SU-DHL-6 (cell line): ENCODE measurements at regions not wholly inside any gene's neighbourhood (a gene's known extent, or its start where the extent isn't known, plus 50 kb on each side); places are given as distances from the start of the nearest gene placed in this dataset.

Experiments used
- H2AFZ ChIP-seq: fragments of 200-600 bp; sonication (generic); 2 replicates; pipeline ENCODE4 v1.6.1; 2014; ENCODE audit warnings: low read depth, mild to moderate bottlenecking, moderate library complexity, mixed read lengths, antibody characterized with exemption, low read length; ENCODE audit not compliant: severe bottlenecking
- H3F3A ChIP-seq: fragments of 200-600 bp; shearing (Covaris generic); 2 replicates; pipeline ENCODE4 v1.6.0; 2016; ENCODE audit warnings: antibody characterized with exemption, mild to moderate bottlenecking; ENCODE audit not compliant: insufficient read depth
- H3K27ac ChIP-seq: fragments of 200-600 bp; sonication (generic); 2 replicates; pipeline ENCODE4 v1.5.1; 2016; ENCODE audit warnings: low read depth, mild to moderate bottlenecking, low read length, moderate library complexity, mixed read lengths
- H3K27me3 ChIP-seq: fragments of 200-600 bp; sonication (generic), shearing (Covaris generic); 2 replicates; pipeline ENCODE4 v1.6.0; 2014; ENCODE audit warnings: mild to moderate bottlenecking, low read length
- H3K36me3 ChIP-seq: fragments of 200-600 bp; sonication (generic); 2 replicates; pipeline ENCODE4 v1.6.1; 2014; ENCODE audit warnings: mild to moderate bottlenecking, low read length, mixed read lengths
- H3K4me2 ChIP-seq: fragments of 300-600, 200-600 bp; shearing (Covaris generic), sonication (generic); 2 replicates; pipeline ENCODE4 v1.6.0; 2014; ENCODE audit warnings: low read length, low read depth, mild to moderate bottlenecking; ENCODE audit not compliant: poor library complexity, severe bottlenecking
- H3K4me3 ChIP-seq: fragments of 200-600 bp; sonication (generic); 2 replicates; pipeline ENCODE4 v1.5.1; 2014; ENCODE audit warnings: antibody characterized with exemption, low read length, mild to moderate bottlenecking, mixed read lengths; ENCODE audit not compliant: insufficient read depth, poor library complexity, severe bottlenecking
- H3K79me2 ChIP-seq: fragments of 200-600 bp; sonication (generic); 2 replicates; pipeline ENCODE4 v1.6.1; 2014; ENCODE audit warnings: mild to moderate bottlenecking, low read length, moderate library complexity; ENCODE audit not compliant: insufficient read depth
- H3K9ac ChIP-seq: fragments of 200-600 bp; sonication (generic); 2 replicates; pipeline ENCODE4 v1.7.0; 2014; ENCODE audit warnings: mild to moderate bottlenecking, low read length
- H3K9me2 ChIP-seq: fragments of 200-600 bp; sonication (generic); replicated peaks from 2 replicates; pipeline ENCODE4 v1.6.1; 2014; ENCODE audit warnings: low read length; ENCODE audit not compliant: insufficient read depth
- H3K9me3 ChIP-seq: fragments of 200-600 bp; sonication (generic); 2 replicates; pipeline ENCODE4 v1.6.1; 2014; ENCODE audit warnings: low read length, mixed read lengths; ENCODE audit not compliant: insufficient read depth
- H4K20me1 ChIP-seq: fragments of 200-600 bp; sonication (generic); 2 replicates; pipeline ENCODE4 v1.6.1; 2014; ENCODE audit warnings: low read depth, mild to moderate bottlenecking, antibody characterized with exemption, low read length, moderate library complexity, mixed read lengths
- CTCF ChIP-seq: fragments of 200-600 bp; sonication (generic); IDR thresholded peaks from one replicate; pipeline ENCODE4 v1.5.1; 2017; ENCODE audit warnings: antibody characterized with exemption, mild to moderate bottlenecking, low read length, moderate library complexity; ENCODE audit not compliant: insufficient read depth, poor library complexity, severe bottlenecking
- EZH2phosphoT487 ChIP-seq: fragments of 200-600 bp; sonication (generic), shearing (Covaris generic); conservative IDR thresholded peaks from 2 replicates; pipeline ENCODE4 v1.6.1; 2018; ENCODE audit warnings: mild to moderate bottlenecking, antibody characterized with exemption, low read length, moderate library complexity, mixed read lengths

- no peak overlapping the region for H3K27ac ChIP-seq
- no peaks in the 10 kb centered on the region for H3K36me3 ChIP-seq
- no peaks in the 10 kb centered on the region for H3K27me3 ChIP-seq
- no peak overlapping the region for H3K4me3 ChIP-seq
- H4K20me1 ChIP-seq, result no peaks in the 10 kb centered on the region
- no peak overlapping the region for H2AFZ ChIP-seq
- no peaks in the 10 kb centered on the region for H3K79me2 ChIP-seq
- no peaks in the 10 kb centered on the region for H3F3A ChIP-seq
- no peak overlapping the region for H3K4me2 ChIP-seq
- no peaks in the 10 kb centered on the region for H3K9me3 ChIP-seq
- H3K9ac ChIP-seq, result no peak overlapping the region
- H3K9me2 ChIP-seq, result no peaks in the 10 kb centered on the region
- no peak for TF ChIP-seq CTCF
- no peak for TF ChIP-seq EZH2phosphoT487
Measured at GRCh38 chr13:33642374-33643065, 175.4 kb upstream of the RFC3 start.

GRCh38 chr13:33644581-33645543, 173.1 kb upstream of the RFC3 start:
- no peak overlapping the region for H3K4me2 ChIP-seq
- H3K79me2 ChIP-seq, result no peaks in the 10 kb centered on the region
- no peak overlapping the region for H3K9ac ChIP-seq
- no peak overlapping the region for H2AFZ ChIP-seq
- no peaks in the 10 kb centered on the region for H3K9me3 ChIP-seq
- H3K27me3 ChIP-seq, result no peaks in the 10 kb centered on the region
- H3K36me3 ChIP-seq, result no peaks in the 10 kb centered on the region
- no peaks in the 10 kb centered on the region for H3F3A ChIP-seq
- H3K9me2 ChIP-seq, result no peaks in the 10 kb centered on the region
- no peaks in the 10 kb centered on the region for H4K20me1 ChIP-seq
- TF ChIP-seq EZH2phosphoT487, result no peak
- no peak for TF ChIP-seq CTCF
- H3K27ac ChIP-seq, result no peak overlapping the region
- no peak overlapping the region for H3K4me3 ChIP-seq

- no peaks in the 10 kb centered on the region for H4K20me1 ChIP-seq
- H3K79me2 ChIP-seq, result no peaks in the 10 kb centered on the region
- no peaks in the 10 kb centered on the region for H3K27me3 ChIP-seq
- no peak overlapping the region for H3K27ac ChIP-seq
- H3K9me3 ChIP-seq, result no peaks in the 10 kb centered on the region
- H3K9me2 ChIP-seq, result no peaks in the 10 kb centered on the region
- no peak overlapping the region for H3K9ac ChIP-seq
- no peak overlapping the region for H3K4me2 ChIP-seq
- no peak for TF ChIP-seq CTCF
- no peak for TF ChIP-seq EZH2phosphoT487
- H3K4me3 ChIP-seq, result no peak overlapping the region
- H3F3A ChIP-seq, result no peaks in the 10 kb centered on the region
- H3K36me3 ChIP-seq, result no peaks in the 10 kb centered on the region
- no peak overlapping the region for H2AFZ ChIP-seq
Measured at GRCh38 chr13:33645591-33646554, 172.1 kb upstream of the RFC3 start.
